ENCODE measurements at regions not wholly inside any gene's neighbourhood (a gene's known extent, or its start where the extent isn't known, plus 50 kb on each side); places are given as distances from the start of the nearest gene placed in this dataset.

- TF ChIP-seq EZH2 (IDR thresholded peaks at IDR 0.05) (no peak), POLR2AphosphoS5 (IDR thresholded peaks at IDR 0.05; ENCODE audit: borderline replicate concordance, low read depth, low read length) (no peak), FOXP2 (optimal IDR thresholded peaks at IDR 0.05; ENCODE audit: control extremely low read depth, extremely low read length, insufficient read depth) (no peak)
Measured at GRCh38 chr21:15651172-15651571, 78.6 kb upstream of the USP25 start.

All from SK-N-MC (cell line).